H9 (cell line): ENCODE measurements at regions not wholly inside any gene's neighbourhood (a gene's known extent, or its start where the extent isn't known, plus 50 kb on each side); places are given as distances from the start of the nearest gene placed in this dataset.

Experiments
- DNase-seq: peaks from one replicate; pipeline ENCODE4 v3.0.0-alpha.2; 2017
- H2AFZ ChIP-seq: one replicate; pipeline ENCODE4 v1.6.1; 2013; ENCODE audit warnings: mild to moderate bottlenecking, low read length, control low read depth, moderate library complexity
- H2AK5ac ChIP-seq: 2 replicates; pipeline ENCODE4 v1.6.1; 2013; ENCODE audit warnings: low read length, control low read depth, mixed read lengths; ENCODE audit not compliant: insufficient read length
- H2BK120ac ChIP-seq: one replicate; pipeline ENCODE4 v1.6.1; 2013; ENCODE audit warnings: low read depth, mild to moderate bottlenecking, low read length, control low read depth, inconsistent platforms; ENCODE audit not compliant: poor library complexity, severe bottlenecking
- H2BK12ac ChIP-seq: 2 replicates; pipeline ENCODE4 v1.6.1; 2013; ENCODE audit warnings: low read length, control low read depth, mixed read lengths, low read depth; ENCODE audit not compliant: insufficient read length
- H2BK15ac ChIP-seq: 2 replicates; pipeline ENCODE4 v1.6.1; 2013; ENCODE audit warnings: low read depth, low read length, control low read depth
- H2BK20ac ChIP-seq: one replicate; pipeline ENCODE4 v1.6.1; 2013; ENCODE audit warnings: low read depth, mild to moderate bottlenecking, low read length, control low read depth, inconsistent platforms; ENCODE audit not compliant: poor library complexity, severe bottlenecking
- H2BK5ac ChIP-seq: 2 replicates; pipeline ENCODE4 v1.6.1; 2013; ENCODE audit warnings: low read length, control low read depth, mixed read lengths; ENCODE audit not compliant: insufficient read length
- H3K14ac ChIP-seq: 2 replicates; pipeline ENCODE4 v1.6.1; 2013; ENCODE audit warnings: low read length, control low read depth; ENCODE audit not compliant: insufficient read depth
- H3K18ac ChIP-seq: 2 replicates; pipeline ENCODE4 v1.6.1; 2013; ENCODE audit warnings: low read depth, mild to moderate bottlenecking, mixed read lengths, low read length, control low read depth; ENCODE audit not compliant: insufficient read length
- H3K23ac ChIP-seq: 2 replicates; pipeline ENCODE4 v1.6.1; 2013; ENCODE audit warnings: low read length, control low read depth, mixed read lengths, low read depth; ENCODE audit not compliant: insufficient read length
- H3K23me2 ChIP-seq: 2 replicates; pipeline ENCODE4 v1.6.1; 2013; ENCODE audit warnings: low read depth, mild to moderate bottlenecking, mixed read lengths, low read length, control low read depth; ENCODE audit not compliant: insufficient read length, poor library complexity, severe bottlenecking
- H3K27ac ChIP-seq: 2 replicates; pipeline ENCODE4 v1.5.1; 2013; ENCODE audit warnings: low read length, control low read depth, mixed read lengths, low read depth; ENCODE audit not compliant: insufficient read length
- H3K27me3 ChIP-seq: 2 replicates; pipeline ENCODE4 v1.6.1; 2013; ENCODE audit warnings: low read length, control low read depth, inconsistent platforms; ENCODE audit not compliant: insufficient read depth
- H3K4ac ChIP-seq: 2 replicates; pipeline ENCODE4 v1.6.1; 2013; ENCODE audit warnings: low read depth, mild to moderate bottlenecking, control low read depth, inconsistent platforms, low read length, moderate library complexity
- H3K4me1 ChIP-seq: 2 replicates; pipeline ENCODE4 v1.6.1; 2013; ENCODE audit warnings: low read length, control low read depth, inconsistent platforms; ENCODE audit not compliant: insufficient read depth
- H3K4me2 ChIP-seq: 2 replicates; pipeline ENCODE4 v1.6.1; 2013; ENCODE audit warnings: low read length, control low read depth, mixed read lengths; ENCODE audit not compliant: insufficient read length, insufficient read depth
- H3K56ac ChIP-seq: 2 replicates; pipeline ENCODE4 v1.6.1; 2013; ENCODE audit warnings: low read depth, mild to moderate bottlenecking, mixed read lengths, low read length, control low read depth; ENCODE audit not compliant: insufficient read length
- H3K79me1 ChIP-seq: 2 replicates; pipeline ENCODE4 v1.6.1; 2013; ENCODE audit warnings: low read depth, mild to moderate bottlenecking, moderate library complexity, low read length, control low read depth, inconsistent platforms; ENCODE audit not compliant: insufficient read depth, poor library complexity, severe bottlenecking
- H3K79me2 ChIP-seq: 2 replicates; pipeline ENCODE4 v1.6.1; 2013; ENCODE audit warnings: low read length, control low read depth, inconsistent platforms; ENCODE audit not compliant: insufficient read depth
- H3K9ac ChIP-seq: 2 replicates; pipeline ENCODE4 v1.6.1; 2013; ENCODE audit warnings: low read length, control low read depth, mixed read lengths; ENCODE audit not compliant: insufficient read length; ENCODE audit errors: extremely low read depth
- H3K9me3 ChIP-seq: one replicate; pipeline ENCODE4 v1.6.1; 2013; ENCODE audit warnings: low read depth, low read length, inconsistent platforms; ENCODE audit not compliant: control insufficient read depth
- H3T11ph ChIP-seq: one replicate; pipeline ENCODE4 v1.6.1; 2013; ENCODE audit warnings: mild to moderate bottlenecking, low read length, control low read depth, inconsistent platforms
- H4K20me1 ChIP-seq: one replicate; pipeline ENCODE4 v1.6.1; 2013; ENCODE audit not compliant: control insufficient read depth, insufficient read length, insufficient read depth
- H4K5ac ChIP-seq: 2 replicates; pipeline ENCODE4 v1.6.1; 2013; ENCODE audit warnings: low read depth, mild to moderate bottlenecking, mixed read lengths, low read length, control low read depth; ENCODE audit not compliant: insufficient read length
- H4K8ac ChIP-seq: replicated peaks from 2 replicates; pipeline ENCODE4 v1.6.1; 2013; ENCODE audit warnings: low read length, control low read depth, mixed read lengths, low read depth; ENCODE audit not compliant: insufficient read length
- H4K91ac ChIP-seq: 2 replicates; pipeline ENCODE4 v1.6.1; 2013; ENCODE audit warnings: low read depth, mild to moderate bottlenecking, moderate library complexity, mixed read lengths, low read length, control low read depth; ENCODE audit not compliant: insufficient read length
- H3K27ac Mint-ChIP-seq, 3 experiments: 2 replicates in 2 of 3; 3 replicates in 1 of 3; pipeline ENCODE4 v1.8.0; 2020 to 2021; ENCODE audit warnings: mixed read lengths in 3 of 3, mild to moderate bottlenecking in 1 of 3, moderate library complexity in 1 of 3
- H3K27me3 Mint-ChIP-seq: 2 replicates; pipeline ENCODE4 v1.8.0; 2021; ENCODE audit warnings: low read depth, mild to moderate bottlenecking, moderate library complexity, mixed read lengths
- H3K36me3 Mint-ChIP-seq, 3 experiments: 2 replicates in 2 of 3; 3 replicates in 1 of 3; pipeline ENCODE4 v1.8.0; 2020 to 2021; ENCODE audit warnings: low read depth in 3 of 3, mixed read lengths in 3 of 3; ENCODE audit not compliant: insufficient read depth in 1 of 3
- H3K4me1 Mint-ChIP-seq, 2 experiments: 2 replicates each; pipeline ENCODE4 v1.8.0; 2020; ENCODE audit warnings: mixed read lengths in 2 of 2
- H3K4me3 Mint-ChIP-seq, 2 experiments: 2 replicates in 1 of 2; 3 replicates in 1 of 2; pipeline ENCODE4 v1.8.0; 2020 to 2021; ENCODE audit warnings: mild to moderate bottlenecking in 2 of 2, mixed read lengths in 2 of 2, moderate library complexity in 1 of 2
- H3K9me3 Mint-ChIP-seq, 2 experiments: 2 replicates in 1 of 2; 3 replicates in 1 of 2; pipeline ENCODE4 v1.8.0; 2020; ENCODE audit warnings: mild to moderate bottlenecking in 2 of 2, mixed read lengths in 2 of 2, moderate library complexity in 1 of 2
- CTCF ChIP-seq: fragments of 200-600 bp; sonication (generic); conservative IDR thresholded peaks from 3 replicates; pipeline ENCODE4 v1.8.0; 2021; ENCODE audit warnings: antibody characterized with exemption, mild to moderate bottlenecking
- WGBS: extraction: QIAGEN DNeasy Blood & Tissue Kit; methylation state at CpG from one replicate; pipeline ENCODE4 v1.1.7; 2013; ENCODE audit warnings: missing lambda C conversion rate, low lambda C conversion rate, mixed read lengths; ENCODE audit not compliant: insufficient read length; ENCODE audit errors: extremely low coverage; 5-methylcytosine and 5-hydroxymethylcytosine counted together

GRCh38 chr17:51401279-51401678, 140.9 kb downstream of the UTP18 start:
- no peaks in the 10 kb centered on the region for H3K27me3 ChIP-seq
- H2BK20ac ChIP-seq, result no peak overlapping the region
- H3K4me1 Mint-ChIP-seq, result peaks cover 17 to 27% of the 10 kb centered on the region in 2 experiments
- TF ChIP-seq CTCF, result no peak
- no peak overlapping the region for H3K9ac ChIP-seq
- H3K4me2 ChIP-seq, result no peak overlapping the region
- no peak overlapping the region for H3K27ac ChIP-seq
- no peak overlapping the region for H4K8ac ChIP-seq
- H3K27ac Mint-ChIP-seq, result peak overlapping the region in 2 of 3 experiments; percentile 13 to 82; a peak in 1 of 7 replicates
- no peaks in the 10 kb centered on the region for H3K36me3 Mint-ChIP-seq
- H3K79me2 ChIP-seq, result no peaks in the 10 kb centered on the region
- no peak overlapping the region for H3K23ac ChIP-seq
- H3K4ac ChIP-seq, result no peak overlapping the region
- no peak overlapping the region for H2AFZ ChIP-seq
- no peaks in the 10 kb centered on the region for H3K9me3 Mint-ChIP-seq
- H3T11ph ChIP-seq, result no peak overlapping the region
- H2AK5ac ChIP-seq, result no peak overlapping the region
- no peaks in the 10 kb centered on the region for H3K4me1 ChIP-seq
- H3K4me3 Mint-ChIP-seq, result no peak overlapping the region
- no peak overlapping the region for H2BK12ac ChIP-seq
- no peaks in the 10 kb centered on the region for H4K20me1 ChIP-seq
- no peak overlapping the region for H3K18ac ChIP-seq
- DNase-seq, result no peak
- H4K91ac ChIP-seq, result no peak overlapping the region
- no peaks in the 10 kb centered on the region for H3K9me3 ChIP-seq
- H3K56ac ChIP-seq, result no peak overlapping the region
- no peak overlapping the region for H2BK5ac ChIP-seq
- WGBS, result no CpG with 5 or more reads among the region's 5 CpGs
- no peak overlapping the region for H3K14ac ChIP-seq
- no peaks in the 10 kb centered on the region for H3K79me1 ChIP-seq
- H2BK15ac ChIP-seq, result no peak overlapping the region
- no peak overlapping the region for H4K5ac ChIP-seq
- no peak overlapping the region for H2BK120ac ChIP-seq
- H3K23me2 ChIP-seq, result no peaks in the 10 kb centered on the region
- no peaks in the 10 kb centered on the region; the same call in none of the 2 replicates for H3K27me3 Mint-ChIP-seq
